NCI-H1694 (cell line): ENCODE measurements at regions not wholly inside any gene's neighbourhood (a gene's known extent, or its start where the extent isn't known, plus 50 kb on each side); places are given as distances from the start of the nearest gene placed in this dataset.
"Not testable (repeated sequence)": the region's sequence is repeated elsewhere in the genome, so short reads cannot be mapped to it uniquely, and the experiment has no call there.

Experiments
- DNase-seq: peaks from one replicate; lab custom pipeline; 2025; lab: John Stamatoyannopoulos, UW

GRCh38 chr16:9647981-9648701 is 534.1 kb downstream of the GRIN2A start:
- DNase-seq = peak; percentile 32

GRCh38 chr16:9650284-9650683 is 531.9 kb downstream of the GRIN2A start:
- DNase-seq = no peak

GRCh38 chr16:9655051-9655450 is 527.2 kb downstream of the GRIN2A start:
- no peak for DNase-seq

- DNase-seq = no peak
These were observed 524.6 kb downstream of the GRIN2A start for GRCh38 chr16:9657641-9658040.

GRCh38 chr16:9658164-9658563 is 524.1 kb downstream of the GRIN2A start:
- no peak for DNase-seq

GRCh38 chr16:9658586-9658985 is 523.6 kb downstream of the GRIN2A start:
- no peak for DNase-seq

- DNase-seq = no peak
These were observed 521.3 kb downstream of the GRIN2A start for GRCh38 chr16:9660898-9661297.

- no peak for DNase-seq
These were observed 520.8 kb downstream of the GRIN2A start for GRCh38 chr16:9661336-9662017.

- no peak for DNase-seq
These were observed 518.6 kb downstream of the GRIN2A start for GRCh38 chr16:9663588-9663987.

GRCh38 chr16:9665851-9666271 is 516.4 kb downstream of the GRIN2A start:
- DNase-seq = no peak

GRCh38 chr16:9666834-9667480 is 515.3 kb downstream of the GRIN2A start:
- DNase-seq = no peak

GRCh38 chr16:9670033-9670432 is 512.2 kb downstream of the GRIN2A start:
- no peak for DNase-seq

GRCh38 chr16:9670616-9671015 is 511.6 kb downstream of the GRIN2A start:
- not testable (repeated sequence) for DNase-seq

GRCh38 chr16:9676560-9677300 is 505.5 kb downstream of the GRIN2A start:
- DNase-seq = not testable (repeated sequence)

- no peak for DNase-seq
These were observed 505.0 kb downstream of the GRIN2A start for GRCh38 chr16:9677301-9677653.

GRCh38 chr16:9679213-9679767 is 502.9 kb downstream of the GRIN2A start:
- no peak for DNase-seq

- no peak for DNase-seq
These were observed 502.1 kb downstream of the GRIN2A start for GRCh38 chr16:9680019-9680655.

- DNase-seq = no peak
These were observed 501.3 kb downstream of the GRIN2A start for GRCh38 chr16:9680968-9681367.

- no peak for DNase-seq
These were observed 500.7 kb downstream of the GRIN2A start for GRCh38 chr16:9681508-9681907.

GRCh38 chr16:9682320-9682719 is 499.9 kb downstream of the GRIN2A start:
- DNase-seq = no peak

- DNase-seq = no peak
These were observed 498.6 kb downstream of the GRIN2A start for GRCh38 chr16:9683677-9684076.
